Body of pancreas (tissue), 4 donors: ENCODE measurements at regions not wholly inside any gene's neighbourhood (a gene's known extent, or its start where the extent isn't known, plus 50 kb on each side); places are given as distances from the start of the nearest gene placed in this dataset.
"Not testable (repeated sequence)": the region's sequence is repeated elsewhere in the genome, so short reads cannot be mapped to it uniquely, and the experiment has no call there.

ENCODE experiments used
- ATAC-seq: fragments of 150-250 bp; one replicate; pipeline ENCODE4 v1.9.1; 2016
- DNase-seq, 4 donors: peaks; one replicate each; pipeline ENCODE4 v3.0.0-alpha.2; 2019
- H3K27ac ChIP-seq, 4 donors: fragments of 200-600 bp; sonication (generic); 1 replicate in 3 of 4; 2 replicates in 1 of 4; pipeline versions ENCODE4 v1.5.1 to v1.6.1; 2016 to 2019; ENCODE audit warnings: mild to moderate bottlenecking in 1 of 4, mixed read lengths in 1 of 4, moderate library complexity in 1 of 4
- H3K27me3 ChIP-seq, 2 donors: fragments of 200-600 bp; sonication (generic); one replicate each; pipeline ENCODE4 v1.6.0; 2016; ENCODE audit warnings: mild to moderate bottlenecking in 1 of 2
- H3K36me3 ChIP-seq, 2 donors: fragments of 200-600 bp; sonication (generic); replicated peaks in 1 of 2; 2 replicates each; pipeline ENCODE4 v1.5.1; 2016; ENCODE audit warnings: low read depth in 2 of 2; ENCODE audit not compliant: insufficient read depth in 1 of 2
- H3K4me1 ChIP-seq: fragments of 200-600 bp; sonication (generic); one replicate; pipeline ENCODE4 v1.6.0; 2016
- H3K4me3 ChIP-seq, 2 donors: fragments of 200-600 bp; sonication (generic); 1 replicate in 1 of 2; 2 replicates in 1 of 2; pipeline ENCODE4 v1.5.1; 2016 to 2019
- H3K9me3 ChIP-seq, 3 donors: fragments of 200-600 bp; sonication (generic); 1 replicate in 2 of 3; 2 replicates in 1 of 3; pipeline ENCODE4 v1.5.1; 2016
- POLR2A ChIP-seq, 3 donors: fragments of 450-650 bp; IDR thresholded peaks; one replicate each; pipeline ENCODE4 v1.6.1; 2016; ENCODE audit warnings: antibody characterized with exemption in 3 of 3, mild to moderate bottlenecking in 2 of 3
- WGBS, 2 donors: methylation state at CpG; one replicate each; pipeline ENCODE4 v1.1.5; 2017; 5-methylcytosine and 5-hydroxymethylcytosine counted together
- intact Hi-C: fragments of 100-400 bp; cut with DNase I; formaldehyde crosslinking; loops from one replicate; pipeline ENCODE4 v1.15.1; 2023
- TF ChIP-seq, protein P1 (sequence below), 7 experiments: fragments of 450-650 bp in 4 of 7; fragments of 200-600 bp in 3 of 7; sonication (generic) in 3 of 7; IDR thresholded peaks; one replicate each; pipeline ENCODE4 v1.5.1; 2016 to 2019; ENCODE audit warnings: antibody characterized with exemption in 7 of 7

DNA sequence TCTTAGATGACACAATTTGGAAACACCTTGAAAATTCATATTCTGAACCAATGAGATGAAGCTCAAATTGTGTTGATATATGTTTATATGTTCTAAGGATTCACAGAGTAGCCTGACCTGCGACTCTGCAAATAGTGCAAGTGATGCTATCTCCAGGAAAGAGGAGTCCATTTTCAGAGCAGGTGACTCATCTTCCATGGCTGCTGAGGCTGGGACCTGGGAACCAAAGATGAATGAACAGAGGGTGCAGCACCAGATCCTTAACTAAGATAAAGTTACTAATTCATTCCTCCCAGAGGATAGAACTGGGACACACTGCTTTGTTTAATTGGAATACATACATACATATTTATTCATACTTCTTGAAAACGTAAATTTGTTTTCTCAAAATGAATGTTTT lies 240.6 kb upstream of the SEMA3C start:
- no peak overlapping the region for H3K27ac ChIP-seq
- 68 to 83% methylated on average over 2 of the region's 2 CpGs for WGBS, 2 donors
- no peaks in the 10 kb centered on the region for H3K36me3 ChIP-seq
- DNase-seq, result no peak
- ATAC-seq, result no peak
- TF ChIP-seq, protein P1, sequence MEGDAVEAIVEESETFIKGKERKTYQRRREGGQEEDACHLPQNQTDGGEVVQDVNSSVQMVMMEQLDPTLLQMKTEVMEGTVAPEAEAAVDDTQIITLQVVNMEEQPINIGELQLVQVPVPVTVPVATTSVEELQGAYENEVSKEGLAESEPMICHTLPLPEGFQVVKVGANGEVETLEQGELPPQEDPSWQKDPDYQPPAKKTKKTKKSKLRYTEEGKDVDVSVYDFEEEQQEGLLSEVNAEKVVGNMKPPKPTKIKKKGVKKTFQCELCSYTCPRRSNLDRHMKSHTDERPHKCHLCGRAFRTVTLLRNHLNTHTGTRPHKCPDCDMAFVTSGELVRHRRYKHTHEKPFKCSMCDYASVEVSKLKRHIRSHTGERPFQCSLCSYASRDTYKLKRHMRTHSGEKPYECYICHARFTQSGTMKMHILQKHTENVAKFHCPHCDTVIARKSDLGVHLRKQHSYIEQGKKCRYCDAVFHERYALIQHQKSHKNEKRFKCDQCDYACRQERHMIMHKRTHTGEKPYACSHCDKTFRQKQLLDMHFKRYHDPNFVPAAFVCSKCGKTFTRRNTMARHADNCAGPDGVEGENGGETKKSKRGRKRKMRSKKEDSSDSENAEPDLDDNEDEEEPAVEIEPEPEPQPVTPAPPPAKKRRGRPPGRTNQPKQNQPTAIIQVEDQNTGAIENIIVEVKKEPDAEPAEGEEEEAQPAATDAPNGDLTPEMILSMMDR (IDR thresholded peaks at IDR 0.05), result no peak
- TF ChIP-seq POLR2A (IDR thresholded peaks at IDR 0.05), result no peak
- H3K4me3 ChIP-seq, result no peak overlapping the region
- intact Hi-C loops, result no loop called here
- no peaks in the 10 kb centered on the region for H3K9me3 ChIP-seq
- no peaks in the 10 kb centered on the region for H3K27me3 ChIP-seq
- peaks cover 22% of the 10 kb centered on the region for H3K4me1 ChIP-seq

DNA sequence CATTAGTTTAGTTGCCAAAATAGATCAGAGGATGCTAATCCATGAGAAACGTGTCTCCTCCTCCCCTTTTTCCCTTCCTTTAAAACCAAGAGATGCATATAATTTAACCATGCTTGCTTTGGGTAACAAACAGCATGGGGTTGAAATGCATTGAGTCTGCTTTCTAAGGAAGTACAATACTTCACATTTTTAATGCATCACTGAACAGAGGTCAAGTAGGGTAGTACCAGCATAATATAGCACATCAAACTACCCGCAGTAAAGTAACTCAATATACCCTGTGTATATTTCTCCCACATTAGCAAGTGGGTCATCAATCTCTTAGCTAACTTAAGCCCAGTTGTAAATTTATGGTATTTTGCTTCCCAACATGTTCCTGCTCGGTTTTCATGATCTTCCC lies 239.3 kb upstream of the SEMA3C start:
- no peak for ATAC-seq
- Histone ChIP-seq H3K27me3 (no peaks in the 10 kb centered on the region), H3K4me3 (no peak overlapping the region), H3K4me1 (peaks cover 22% of the 10 kb centered on the region), H3K27ac (no peak overlapping the region), H3K9me3 (no peaks in the 10 kb centered on the region), H3K36me3 (no peaks in the 10 kb centered on the region)
- 67 to 70% methylated on average over 3 of the region's 3 CpGs for WGBS, 2 donors
- intact Hi-C loops, result no loop called here
- no peak for DNase-seq
- TF ChIP-seq, protein P1 (IDR thresholded peaks at IDR 0.05), result no peak
- no peak for TF ChIP-seq POLR2A (IDR thresholded peaks at IDR 0.05)

DNA sequence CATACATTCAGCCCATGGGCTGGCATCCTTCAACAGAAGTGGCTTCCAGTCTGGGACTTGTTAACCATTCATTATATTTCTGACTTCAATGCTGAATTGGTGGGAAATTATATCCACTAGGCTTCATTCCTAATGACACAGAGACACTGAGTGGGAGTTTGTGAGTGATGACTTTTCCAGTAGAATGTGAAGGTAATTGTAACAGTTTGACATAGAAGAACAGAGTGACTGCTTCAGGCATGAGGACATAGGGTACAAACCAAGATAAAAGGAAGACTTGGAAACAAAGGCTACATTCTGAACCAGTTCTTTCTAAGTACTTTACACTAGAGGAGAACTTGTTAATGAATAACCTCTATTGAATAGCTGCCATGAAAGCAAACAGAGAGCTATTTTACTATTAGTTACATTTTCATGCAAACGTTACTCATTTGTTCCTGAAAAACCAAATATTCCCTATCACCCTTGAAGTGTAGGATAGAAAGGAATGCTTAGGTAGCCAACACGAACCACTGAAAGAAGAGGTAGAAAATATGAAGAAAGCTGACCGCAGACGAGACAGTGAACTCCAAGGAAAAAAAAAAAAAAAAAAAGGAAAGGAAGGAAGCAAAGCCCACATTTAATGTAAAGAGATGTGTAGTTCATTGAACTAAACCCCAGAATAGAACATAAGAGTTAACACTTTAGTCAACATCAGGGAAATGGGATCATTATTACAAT lies 237.0 kb upstream of the SEMA3C start:
- Histone ChIP-seq H3K4me1 (peaks cover 22% of the 10 kb centered on the region), H3K27ac (peak overlapping the region in 3 of 4 donors; percentile 9 to 72 (median 48)), H3K27me3 (no peaks in the 10 kb centered on the region), H3K9me3 (no peaks in the 10 kb centered on the region), H3K4me3 (no peak overlapping the region), H3K36me3 (no peaks in the 10 kb centered on the region)
- no peak for TF ChIP-seq POLR2A (IDR thresholded peaks at IDR 0.05)
- TF ChIP-seq, protein P1 (IDR thresholded peaks at IDR 0.05), result no peak
- 9 to 15% methylated on average over 4 of the region's 4 CpGs for WGBS, 2 donors
- intact Hi-C loops, result no loop called here
- ATAC-seq, result peak; percentile 99
- no peak for DNase-seq

DNA sequence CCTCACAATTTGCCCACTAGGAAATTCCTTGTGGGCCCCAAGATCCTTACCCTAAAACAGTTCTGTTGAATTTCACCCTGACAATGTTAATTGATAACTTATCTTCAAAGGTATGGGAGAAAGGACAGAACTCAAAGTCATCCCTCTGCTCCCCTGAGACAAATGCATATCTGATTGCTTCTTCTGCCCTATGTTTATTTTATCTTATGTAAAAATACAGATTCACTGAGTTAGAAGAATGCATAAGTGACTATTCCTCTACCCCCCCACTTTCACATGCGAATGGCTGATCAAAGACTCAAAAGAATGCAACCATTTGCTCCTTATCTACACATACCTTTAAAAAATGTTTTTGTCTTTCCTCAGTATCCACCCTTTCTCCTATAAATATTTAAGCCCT lies 235.7 kb upstream of the SEMA3C start:
- Histone ChIP-seq H3K9me3 (no peaks in the 10 kb centered on the region), H3K27ac (peak overlapping the region in 2 of 4 donors; percentile 8 to 72), H3K27me3 (no peaks in the 10 kb centered on the region), H3K36me3 (no peaks in the 10 kb centered on the region), H3K4me3 (no peak overlapping the region), H3K4me1 (peaks cover 22% of the 10 kb centered on the region)
- 56 to 81% methylated on average over 1 of the region's 1 CpG for WGBS, 2 donors
- intact Hi-C loops, result no loop called here
- no peak for TF ChIP-seq POLR2A (IDR thresholded peaks at IDR 0.05)
- TF ChIP-seq, protein P1 (IDR thresholded peaks at IDR 0.05), result no peak
- ATAC-seq, result no peak
- DNase-seq, result no peak

DNA sequence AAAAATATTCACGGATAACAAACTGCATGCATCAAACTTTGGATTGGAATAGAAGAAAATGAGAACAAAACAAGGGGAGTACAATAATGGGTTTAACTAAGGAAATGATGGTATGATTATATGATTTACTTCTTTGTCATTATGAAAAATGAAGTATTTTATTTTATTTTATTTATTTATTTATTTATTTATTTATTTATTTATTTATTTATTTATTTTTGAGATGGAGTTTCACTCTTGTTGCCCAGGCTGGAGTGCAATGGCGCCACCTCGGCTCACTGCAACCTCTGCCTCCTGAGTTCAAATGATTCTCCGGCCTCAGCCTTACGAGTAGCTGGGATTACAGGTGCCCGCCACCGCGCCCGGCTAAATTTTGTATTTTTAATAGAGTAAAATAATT lies 234.1 kb upstream of the SEMA3C start:
- ATAC-seq, H3K36me3 ChIP-seq, intact Hi-C loops, H3K9me3 ChIP-seq, H3K27ac ChIP-seq, H3K27me3 ChIP-seq, DNase-seq, H3K4me3 ChIP-seq: not testable (repeated sequence)
- 93 to 98% methylated on average over 9 of the region's 9 CpGs for WGBS, 2 donors
- peaks cover 22% of the 10 kb centered on the region for H3K4me1 ChIP-seq
